CD14-positive monocyte (primary cell): ENCODE measurements at regions not wholly inside any gene's neighbourhood (a gene's known extent, or its start where the extent isn't known, plus 50 kb on each side); places are given as distances from the start of the nearest gene placed in this dataset.

Experiments used
- DNase-seq, 3 donors: peaks; one replicate each; pipeline ENCODE4 v3.0.0-alpha.2; 2011 to 2022
- H2AFZ ChIP-seq: 2 replicates; pipeline ENCODE4 v1.6.0; 2012; ENCODE audit warnings: mild to moderate bottlenecking, low read depth, low read length, inconsistent platforms; ENCODE audit not compliant: insufficient read depth, poor library complexity, severe bottlenecking
- H3K27ac ChIP-seq, 2 donors: 1 replicate in 1 of 2; 2 replicates in 1 of 2; pipeline ENCODE4 v1.5.1; 2012 to 2013; ENCODE audit warnings: low read length in 2 of 2, control low read depth in 1 of 2, inconsistent platforms in 1 of 2, low read depth in 1 of 2, mild to moderate bottlenecking in 1 of 2
- H3K27me3 ChIP-seq, 2 donors: one replicate each; pipeline versions ENCODE4 v1.6.0 to v1.6.1; 2011 to 2013; ENCODE audit warnings: low read length in 2 of 2; ENCODE audit not compliant: control insufficient read depth in 2 of 2, insufficient read depth in 2 of 2
- H3K36me3 ChIP-seq, 2 donors: replicated peaks in 1 of 2; 1 replicate in 1 of 2; 2 replicates in 1 of 2; pipeline versions ENCODE4 v1.5.1 to v1.6.1; 2012 to 2013; ENCODE audit warnings: low read length in 2 of 2, control low read depth in 1 of 2, inconsistent platforms in 1 of 2, mild to moderate bottlenecking in 1 of 2; ENCODE audit not compliant: insufficient read depth in 2 of 2, control insufficient read depth in 1 of 2
- H3K4me1 ChIP-seq, 2 donors: 1 replicate in 1 of 2; 2 replicates in 1 of 2; pipeline versions ENCODE4 v1.5.1 to v1.6.1; 2012 to 2013; ENCODE audit warnings: low read length in 2 of 2, control low read depth in 1 of 2, inconsistent platforms in 1 of 2, mild to moderate bottlenecking in 1 of 2, moderate library complexity in 1 of 2; ENCODE audit not compliant: insufficient read depth in 2 of 2, control insufficient read depth in 1 of 2
- H3K4me2 ChIP-seq: replicated peaks from 2 replicates; pipeline ENCODE3; 2012; ENCODE audit warnings: low read length, moderate library complexity, mild to moderate bottlenecking; ENCODE audit not compliant: poor library complexity, severe bottlenecking; ENCODE audit errors: extremely low read depth
- H3K4me3 ChIP-seq, 3 experiments: fragments of 200-600 bp in 1 of 3; sonication (generic) in 1 of 3; replicated peaks in 1 of 3; 1 replicate in 2 of 3; 2 replicates in 1 of 3; pipeline ENCODE4 v1.5.1; 2011 to 2013; ENCODE audit warnings: low read length in 3 of 3, mild to moderate bottlenecking in 3 of 3, control low read depth in 2 of 3, low read depth in 2 of 3, inconsistent platforms in 1 of 3, moderate library complexity in 1 of 3
- H3K79me2 ChIP-seq: 2 replicates; pipeline ENCODE4 v1.6.0; 2012; ENCODE audit warnings: mild to moderate bottlenecking, control low read depth, inconsistent platforms, low read length, moderate library complexity; ENCODE audit not compliant: insufficient read depth
- H3K9ac ChIP-seq: 2 replicates; pipeline ENCODE4 v1.6.0; 2017; ENCODE audit warnings: low read length, mild to moderate bottlenecking; ENCODE audit not compliant: insufficient read depth, poor library complexity, severe bottlenecking
- H3K9me3 ChIP-seq, 2 donors: replicated peaks in 1 of 2; 1 replicate in 1 of 2; 2 replicates in 1 of 2; pipeline versions ENCODE4 v1.5.1 to v1.6.1; 2012 to 2013; ENCODE audit warnings: low read length in 2 of 2, control low read depth in 1 of 2; ENCODE audit not compliant: control insufficient read depth in 1 of 2, insufficient read depth in 1 of 2
- H4K20me1 ChIP-seq: 2 replicates; pipeline ENCODE4 v1.6.0; 2012; ENCODE audit warnings: mild to moderate bottlenecking, low read length, control low read depth, moderate library complexity; ENCODE audit not compliant: insufficient read depth
- H3K27ac Mint-ChIP-seq, 7 donors: one replicate each; pipeline ENCODE4 v1.8.0; 2020; ENCODE audit warnings: mild to moderate bottlenecking in 7 of 7, mixed read lengths in 7 of 7, moderate library complexity in 6 of 7, inconsistent platforms in 2 of 7
- H3K27me3 Mint-ChIP-seq, 3 donors: one replicate each; pipeline ENCODE4 v1.8.0; 2021 to 2022; ENCODE audit warnings: low read depth in 3 of 3, mild to moderate bottlenecking in 3 of 3, mixed read lengths in 3 of 3, moderate library complexity in 3 of 3, inconsistent platforms in 1 of 3
- H3K36me3 Mint-ChIP-seq, 2 donors: one replicate each; pipeline ENCODE4 v1.8.0; 2020; ENCODE audit warnings: mixed read lengths in 2 of 2, inconsistent platforms in 1 of 2, mild to moderate bottlenecking in 1 of 2
- H3K4me1 Mint-ChIP-seq: one replicate; pipeline ENCODE4 v1.8.0; 2020; ENCODE audit warnings: mild to moderate bottlenecking, mixed read lengths
- H3K4me3 Mint-ChIP-seq, 2 donors: one replicate each; pipeline ENCODE4 v1.8.0; 2020; ENCODE audit warnings: mild to moderate bottlenecking in 2 of 2, mixed read lengths in 2 of 2, moderate library complexity in 1 of 2
- H3K9me3 Mint-ChIP-seq, 7 donors: one replicate each; pipeline ENCODE4 v1.8.0; 2020 to 2022; ENCODE audit warnings: mixed read lengths in 7 of 7, mild to moderate bottlenecking in 6 of 7, moderate library complexity in 6 of 7, inconsistent platforms in 2 of 7
- WGBS: methylation state at CpG from one replicate; pipeline ENCODE4 v1.1.5; 2013; ENCODE audit warnings: missing lambda C conversion rate; ENCODE audit not compliant: insufficient coverage; 5-methylcytosine and 5-hydroxymethylcytosine counted together
- intact Hi-C, 2 donors: fragments of 100-400 bp; cut with micrococcal nuclease; formaldehyde crosslinking; loops; one replicate each; pipeline versions ENCODE4 v1.15.0 to v1.15.1; 2023
- TF ChIP-seq, protein P1 (sequence below): fragments of 200-600 bp; IDR thresholded peaks from one replicate; pipeline ENCODE4 v1.8.0; 2022; ENCODE audit warnings: antibody characterized with exemption, mild to moderate bottlenecking

DNA sequence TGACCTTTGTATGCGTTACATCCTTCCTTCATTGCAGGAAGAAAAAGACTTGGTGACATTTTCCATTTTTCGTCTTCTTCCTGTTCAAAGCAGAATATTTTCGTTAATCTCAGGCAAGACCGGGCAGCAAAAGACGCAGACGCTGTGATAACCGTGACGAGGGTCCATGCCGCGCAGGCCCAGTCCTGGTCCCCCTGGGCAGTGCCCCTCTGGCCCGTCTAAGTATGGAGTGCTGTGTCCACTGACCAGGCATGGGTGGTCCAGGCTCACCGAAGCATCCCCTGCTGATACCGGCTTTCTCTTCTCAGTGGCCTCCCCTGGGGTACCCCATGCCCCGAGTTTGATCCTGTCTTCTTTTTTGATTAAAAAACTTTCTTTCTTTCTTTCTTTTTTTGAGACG lies 135.2 kb upstream of the ASB18 start:
- Mint-ChIP-seq H3K36me3 (no peaks in the 10 kb centered on the region), H3K9me3 (peaks cover 0 to 3% (median 0%) of the 10 kb centered on the region in 7 donors), H3K27me3 (peaks cover 0 to 3% (median 0%) of the 10 kb centered on the region in 3 donors), H3K4me3 (no peak overlapping the region), H3K4me1 (no peaks in the 10 kb centered on the region), H3K27ac (no peak overlapping the region)
- Histone ChIP-seq H3K36me3 (no peaks in the 10 kb centered on the region), H3K9me3 (no peaks in the 10 kb centered on the region), H4K20me1 (no peaks in the 10 kb centered on the region), H3K4me1 (no peaks in the 10 kb centered on the region), H3K4me3 (no peak overlapping the region), H3K9ac (no peak overlapping the region), H3K4me2 (no peak overlapping the region), H2AFZ (no peak overlapping the region), H3K27me3 (no peaks in the 10 kb centered on the region), H3K79me2 (no peaks in the 10 kb centered on the region), H3K27ac (no peak overlapping the region)
- intact Hi-C loops = no loop called here
- DNase-seq = no peak
- TF ChIP-seq, protein P1, sequence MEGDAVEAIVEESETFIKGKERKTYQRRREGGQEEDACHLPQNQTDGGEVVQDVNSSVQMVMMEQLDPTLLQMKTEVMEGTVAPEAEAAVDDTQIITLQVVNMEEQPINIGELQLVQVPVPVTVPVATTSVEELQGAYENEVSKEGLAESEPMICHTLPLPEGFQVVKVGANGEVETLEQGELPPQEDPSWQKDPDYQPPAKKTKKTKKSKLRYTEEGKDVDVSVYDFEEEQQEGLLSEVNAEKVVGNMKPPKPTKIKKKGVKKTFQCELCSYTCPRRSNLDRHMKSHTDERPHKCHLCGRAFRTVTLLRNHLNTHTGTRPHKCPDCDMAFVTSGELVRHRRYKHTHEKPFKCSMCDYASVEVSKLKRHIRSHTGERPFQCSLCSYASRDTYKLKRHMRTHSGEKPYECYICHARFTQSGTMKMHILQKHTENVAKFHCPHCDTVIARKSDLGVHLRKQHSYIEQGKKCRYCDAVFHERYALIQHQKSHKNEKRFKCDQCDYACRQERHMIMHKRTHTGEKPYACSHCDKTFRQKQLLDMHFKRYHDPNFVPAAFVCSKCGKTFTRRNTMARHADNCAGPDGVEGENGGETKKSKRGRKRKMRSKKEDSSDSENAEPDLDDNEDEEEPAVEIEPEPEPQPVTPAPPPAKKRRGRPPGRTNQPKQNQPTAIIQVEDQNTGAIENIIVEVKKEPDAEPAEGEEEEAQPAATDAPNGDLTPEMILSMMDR = no peak
- WGBS = 95% methylated on average over 12 of the region's 15 CpGs

DNA sequence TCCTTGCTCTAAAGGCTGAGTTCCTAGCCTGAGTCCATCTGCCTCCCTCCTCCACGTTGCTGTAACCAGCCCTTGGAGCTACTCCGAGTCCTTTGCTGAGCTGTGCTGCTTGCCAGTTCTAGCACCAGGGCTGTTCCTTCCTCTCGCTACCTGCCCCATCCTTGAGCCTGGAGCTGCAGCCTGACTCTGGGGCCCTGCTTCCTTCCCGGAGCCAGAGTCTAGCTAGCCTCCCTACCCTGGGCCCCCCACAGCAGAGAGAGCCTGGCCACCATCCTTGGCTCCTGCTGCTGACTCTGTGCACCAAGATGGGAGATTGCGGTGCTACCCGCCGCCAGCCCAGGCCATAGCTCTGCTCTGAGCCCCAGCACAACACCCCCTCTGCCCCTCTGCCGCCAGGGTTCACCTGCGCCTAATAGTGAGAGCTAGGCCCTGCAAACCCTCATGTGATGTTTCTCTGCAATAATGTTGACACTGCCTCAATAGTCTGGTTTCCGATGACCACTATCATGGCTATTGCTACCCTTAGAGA lies 135.9 kb upstream of the ASB18 start:
- H3K4me2 ChIP-seq = no peak overlapping the region
- TF ChIP-seq, protein P1 = no peak
- intact Hi-C loops = no loop called here
- no peaks in the 10 kb centered on the region for H3K27me3 ChIP-seq
- Mint-ChIP-seq H3K4me3 (no peak overlapping the region), H3K9me3 (peaks cover 0 to 3% (median 0%) of the 10 kb centered on the region in 7 donors), H3K27ac (no peak overlapping the region), H3K27me3 (peaks cover 0 to 3% (median 0%) of the 10 kb centered on the region in 3 donors), H3K4me1 (no peaks in the 10 kb centered on the region), H3K36me3 (no peaks in the 10 kb centered on the region)
- H3K36me3 ChIP-seq = no peaks in the 10 kb centered on the region
- no peaks in the 10 kb centered on the region for H3K79me2 ChIP-seq
- no peak overlapping the region for H3K27ac ChIP-seq
- DNase-seq = no peak
- H3K9ac ChIP-seq = no peak overlapping the region
- WGBS = 94% methylated on average over 8 of the region's 10 CpGs
- no peak overlapping the region for H2AFZ ChIP-seq
- no peak overlapping the region for H3K4me3 ChIP-seq
- no peaks in the 10 kb centered on the region for H3K4me1 ChIP-seq
- H4K20me1 ChIP-seq = no peaks in the 10 kb centered on the region
- no peaks in the 10 kb centered on the region for H3K9me3 ChIP-seq
